ENCODE measurements at regions not wholly inside any gene's neighbourhood (a gene's known extent, or its start where the extent isn't known, plus 50 kb on each side); places are given as distances from the start of the nearest gene placed in this dataset.

GRCh38 chr18:26792661-26793060, 72.8 kb downstream of the AQP4 start:
- TF ChIP-seq CTCF (IDR thresholded peaks at IDR 0.05): no peak
- no peak for TF ChIP-seq USF1 (IDR thresholded peaks at IDR 0.05; ENCODE audit: borderline replicate concordance, low read depth)
- TF ChIP-seq GABPA (IDR thresholded peaks at IDR 0.05; ENCODE audit: low read depth): no peak
- no peak for TF ChIP-seq EP300 (IDR thresholded peaks at IDR 0.05; ENCODE audit: borderline replicate concordance in 1 of 2, low read depth in 1 of 2, low read length in 1 of 2)
- no peak for TF ChIP-seq POLR2AphosphoS5 (IDR thresholded peaks at IDR 0.05; ENCODE audit: low read depth, low read length)
- TF ChIP-seq, protein P1, sequence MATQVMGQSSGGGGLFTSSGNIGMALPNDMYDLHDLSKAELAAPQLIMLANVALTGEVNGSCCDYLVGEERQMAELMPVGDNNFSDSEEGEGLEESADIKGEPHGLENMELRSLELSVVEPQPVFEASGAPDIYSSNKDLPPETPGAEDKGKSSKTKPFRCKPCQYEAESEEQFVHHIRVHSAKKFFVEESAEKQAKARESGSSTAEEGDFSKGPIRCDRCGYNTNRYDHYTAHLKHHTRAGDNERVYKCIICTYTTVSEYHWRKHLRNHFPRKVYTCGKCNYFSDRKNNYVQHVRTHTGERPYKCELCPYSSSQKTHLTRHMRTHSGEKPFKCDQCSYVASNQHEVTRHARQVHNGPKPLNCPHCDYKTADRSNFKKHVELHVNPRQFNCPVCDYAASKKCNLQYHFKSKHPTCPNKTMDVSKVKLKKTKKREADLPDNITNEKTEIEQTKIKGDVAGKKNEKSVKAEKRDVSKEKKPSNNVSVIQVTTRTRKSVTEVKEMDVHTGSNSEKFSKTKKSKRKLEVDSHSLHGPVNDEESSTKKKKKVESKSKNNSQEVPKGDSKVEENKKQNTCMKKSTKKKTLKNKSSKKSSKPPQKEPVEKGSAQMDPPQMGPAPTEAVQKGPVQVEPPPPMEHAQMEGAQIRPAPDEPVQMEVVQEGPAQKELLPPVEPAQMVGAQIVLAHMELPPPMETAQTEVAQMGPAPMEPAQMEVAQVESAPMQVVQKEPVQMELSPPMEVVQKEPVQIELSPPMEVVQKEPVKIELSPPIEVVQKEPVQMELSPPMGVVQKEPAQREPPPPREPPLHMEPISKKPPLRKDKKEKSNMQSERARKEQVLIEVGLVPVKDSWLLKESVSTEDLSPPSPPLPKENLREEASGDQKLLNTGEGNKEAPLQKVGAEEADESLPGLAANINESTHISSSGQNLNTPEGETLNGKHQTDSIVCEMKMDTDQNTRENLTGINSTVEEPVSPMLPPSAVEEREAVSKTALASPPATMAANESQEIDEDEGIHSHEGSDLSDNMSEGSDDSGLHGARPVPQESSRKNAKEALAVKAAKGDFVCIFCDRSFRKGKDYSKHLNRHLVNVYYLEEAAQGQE (IDR thresholded peaks at IDR 0.05; ENCODE audit: low read depth, low read length): no peak
- no peak for TF ChIP-seq GATA2 (CRISPR knock-in tag; IDR thresholded peaks at IDR 0.05)
- TF ChIP-seq RFX5 (IDR thresholded peaks at IDR 0.05; ENCODE audit: low read length): no peak
- no peak for TF ChIP-seq YY1 (IDR thresholded peaks at IDR 0.05; ENCODE audit: low read depth)
- no peak for TF ChIP-seq SMC3 (IDR thresholded peaks at IDR 0.05; ENCODE audit: low read depth, low read length)
- no peak for TF ChIP-seq MXI1 (IDR thresholded peaks at IDR 0.05; ENCODE audit: low read depth, low read length)

Measured in SK-N-SH (cell line).